HTR-8/SVneo (cell line): ENCODE measurements at regions not wholly inside any gene's neighbourhood (a gene's known extent, or its start where the extent isn't known, plus 50 kb on each side); places are given as distances from the start of the nearest gene placed in this dataset.
"Not testable (repeated sequence)": the region's sequence is repeated elsewhere in the genome, so short reads cannot be mapped to it uniquely, and the experiment has no call there.

Experiments
- DNase-seq: peaks from one replicate; pipeline ENCODE4 v3.0.0; 2011; ENCODE audit warnings: low spot score, mixed read lengths; ENCODE audit not compliant: insufficient read length
- FAIRE-seq: peaks from 2 replicates; lab custom pipeline; 2011; peaks lifted over from hg19 to GRCh38; lab: Jason Lieb, UNC

DNA sequence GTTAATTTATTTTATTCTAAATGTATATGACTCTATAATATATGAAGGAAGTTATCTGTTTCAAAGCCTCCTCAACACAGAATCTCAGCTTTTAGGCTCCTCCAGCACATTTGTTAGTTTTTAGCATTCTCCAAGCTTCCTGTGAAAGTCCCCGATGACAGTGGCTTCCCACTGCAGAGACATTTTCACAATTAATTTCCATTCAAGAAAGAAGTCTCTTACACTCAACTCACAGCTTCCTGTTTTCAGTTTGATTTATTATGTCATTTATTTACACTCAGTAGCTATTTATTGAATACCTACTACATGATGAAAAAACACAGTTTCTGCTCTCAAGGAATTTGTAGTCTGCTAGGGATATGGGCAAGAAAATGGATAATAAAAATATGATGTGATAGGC lies 2228.2 kb upstream of the WWC1 start:
- DNase-seq (no peak), FAIRE-seq (no peak)

GRCh38 chr5:166068547-166069335 lies 2222.7 kb upstream of the WWC1 start:
- DNase-seq (peak; percentile 25), FAIRE-seq (no peak)

DNA sequence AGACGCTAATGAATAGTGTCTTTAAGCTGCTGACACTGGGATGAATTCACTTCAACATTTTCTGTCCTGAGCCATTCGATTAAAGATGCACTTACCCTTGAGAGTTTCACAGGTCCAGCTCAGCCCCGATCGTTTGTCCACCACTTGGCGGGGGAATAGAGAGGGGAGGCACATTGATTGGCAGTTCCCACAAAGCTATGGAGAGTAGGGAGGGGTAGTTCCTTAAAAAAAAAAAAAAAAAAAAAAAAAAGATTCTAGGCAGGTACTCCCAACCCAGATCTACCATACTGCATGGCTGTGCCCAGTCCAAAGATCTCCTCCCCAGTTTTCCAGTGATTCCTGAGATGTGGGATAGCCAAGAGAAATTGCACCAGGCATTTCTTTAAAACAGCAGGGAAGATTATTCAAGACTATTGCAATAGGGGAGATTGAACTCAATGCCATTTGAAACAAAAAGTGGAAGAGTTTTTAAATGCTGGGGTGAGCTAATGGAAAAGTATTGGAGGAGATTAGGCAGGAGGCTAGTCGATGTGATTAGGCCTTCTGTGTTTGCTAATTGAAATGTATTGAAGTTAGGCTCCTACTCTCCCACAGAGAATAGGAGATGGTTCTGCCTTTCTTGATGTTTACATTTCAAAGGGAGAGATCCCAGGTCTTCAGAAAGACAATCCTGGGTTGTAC lies 2217.4 kb upstream of the WWC1 start:
- FAIRE-seq = no peak

GRCh38 chr5:166074582-166075481 lies 2216.6 kb upstream of the WWC1 start:
- no peak for FAIRE-seq
- DNase-seq = no peak

More for the DNA sequence above, 2217.4 kb upstream of the WWC1 start:
- DNase-seq = no peak

DNA sequence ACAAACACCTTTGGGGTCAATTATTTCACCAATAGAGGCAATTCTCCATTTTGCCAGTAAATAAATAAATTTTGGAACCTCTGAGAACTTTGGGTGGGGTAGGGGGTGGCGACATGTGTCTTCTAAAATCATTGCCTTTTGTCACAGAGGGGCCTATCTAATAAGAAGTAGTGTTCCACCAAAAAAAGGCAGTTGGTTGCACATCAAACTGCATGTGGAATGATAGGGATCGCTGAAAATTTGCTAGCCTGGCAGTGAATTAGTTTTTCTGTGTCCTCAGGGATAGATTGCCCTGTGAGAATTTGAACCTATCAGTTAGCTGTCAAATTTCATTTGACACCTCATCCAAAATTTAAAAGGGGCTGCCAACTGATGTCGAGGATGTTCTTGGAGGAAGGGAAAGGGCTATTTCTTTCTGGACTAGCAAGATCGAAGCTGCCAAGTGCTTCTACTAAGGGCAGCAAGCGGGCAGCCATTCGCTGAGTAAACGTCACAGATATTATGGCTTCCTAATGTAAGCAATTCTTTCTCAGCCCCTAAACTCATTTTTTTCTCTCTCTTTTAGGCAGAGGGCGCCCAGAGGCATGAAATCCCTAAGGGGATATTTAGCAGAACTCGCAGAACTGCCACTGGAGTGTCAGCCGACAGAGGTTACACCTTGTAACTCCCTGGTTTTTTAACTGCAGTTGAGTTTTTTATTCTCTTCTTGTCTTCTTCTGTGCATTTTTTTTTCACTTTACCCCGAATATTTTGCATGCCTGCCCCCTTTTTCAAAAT lies 2208.1 kb upstream of the WWC1 start:
- FAIRE-seq = no peak
- no peak for DNase-seq

- DNase-seq = no peak
- no peak for FAIRE-seq
These were observed 2204.9 kb upstream of the WWC1 start for GRCh38 chr5:166086568-166086967.

DNA sequence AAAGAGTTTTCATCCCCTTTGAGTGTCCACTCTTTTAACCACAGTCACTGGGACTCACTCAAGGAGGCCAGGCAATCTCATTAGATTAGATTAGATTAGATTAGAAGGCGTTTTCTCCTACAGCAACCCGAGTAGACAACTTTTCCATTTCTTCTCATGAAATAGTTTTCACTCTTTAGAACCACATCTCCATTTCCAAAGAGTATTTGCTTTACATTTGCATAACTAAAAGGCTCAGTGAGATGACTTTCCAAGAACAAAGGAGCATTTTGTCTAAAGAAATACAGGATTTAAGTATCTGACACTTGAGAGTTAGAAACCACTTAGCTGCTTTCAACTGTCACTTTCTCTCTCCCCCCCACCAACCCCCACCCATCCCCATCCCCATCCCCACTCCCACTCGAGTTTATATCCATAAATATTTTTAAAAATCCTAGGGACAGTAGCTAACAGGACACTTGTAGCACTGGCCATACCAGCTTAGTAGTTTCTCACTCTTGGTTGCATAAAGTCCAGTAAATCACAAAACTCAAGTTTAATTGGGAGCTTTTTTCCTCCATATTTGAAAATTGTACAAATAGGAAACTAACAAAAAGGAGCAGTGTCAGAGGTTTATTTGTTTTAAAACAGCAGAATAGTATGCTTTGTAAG lies 2202.9 kb upstream of the WWC1 start:
- no peak for DNase-seq
- FAIRE-seq = no peak

DNA sequence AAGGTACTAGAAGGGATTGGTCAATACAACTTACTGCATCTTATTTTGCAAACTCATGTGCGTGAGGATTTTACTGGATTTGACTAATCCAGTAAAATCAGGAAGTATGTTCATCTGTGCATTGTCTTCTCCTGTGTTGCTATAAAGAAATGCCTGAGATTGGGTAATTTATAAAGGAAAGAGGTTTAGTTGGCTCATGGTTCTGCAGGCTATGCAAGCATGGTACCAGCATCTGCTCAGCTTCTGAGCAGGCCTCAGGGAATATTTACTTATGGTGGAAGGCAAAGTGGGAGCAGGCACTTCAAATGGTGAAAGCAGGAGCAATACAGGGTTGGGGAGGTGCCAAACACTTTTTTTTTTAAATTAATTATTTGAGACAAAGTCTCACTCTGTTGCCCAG lies 2199.5 kb upstream of the WWC1 start:
- no peak for FAIRE-seq
- no peak for DNase-seq

- DNase-seq (no peak), FAIRE-seq (no peak)
These were observed 2198.1 kb upstream of the WWC1 start for GRCh38 chr5:166093312-166093711.

DNA sequence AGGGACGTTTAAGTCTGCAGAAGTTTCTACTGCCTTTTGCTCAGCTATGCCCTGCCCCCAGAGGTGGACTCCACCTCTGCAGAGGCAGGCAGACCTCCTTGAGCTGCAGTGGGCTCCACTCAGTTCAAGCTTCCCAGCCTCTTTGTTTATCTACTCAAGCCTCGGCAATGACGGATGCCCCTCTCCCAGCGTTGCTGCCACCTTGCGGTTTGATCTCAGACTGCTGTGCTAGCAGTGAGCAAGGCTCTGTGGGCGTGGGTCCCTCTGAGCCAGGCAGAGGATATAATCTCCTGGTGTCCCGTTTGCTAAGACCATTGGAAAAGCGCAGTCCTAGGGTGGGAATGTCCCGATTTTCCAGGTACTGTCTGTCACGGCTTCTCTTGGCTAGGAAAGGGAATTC lies 2188.5 kb upstream of the WWC1 start:
- no peak for FAIRE-seq
- DNase-seq = no peak

GRCh38 chr5:166111021-166111420 lies 2180.4 kb upstream of the WWC1 start:
- DNase-seq = no peak
- no peak for FAIRE-seq

DNA sequence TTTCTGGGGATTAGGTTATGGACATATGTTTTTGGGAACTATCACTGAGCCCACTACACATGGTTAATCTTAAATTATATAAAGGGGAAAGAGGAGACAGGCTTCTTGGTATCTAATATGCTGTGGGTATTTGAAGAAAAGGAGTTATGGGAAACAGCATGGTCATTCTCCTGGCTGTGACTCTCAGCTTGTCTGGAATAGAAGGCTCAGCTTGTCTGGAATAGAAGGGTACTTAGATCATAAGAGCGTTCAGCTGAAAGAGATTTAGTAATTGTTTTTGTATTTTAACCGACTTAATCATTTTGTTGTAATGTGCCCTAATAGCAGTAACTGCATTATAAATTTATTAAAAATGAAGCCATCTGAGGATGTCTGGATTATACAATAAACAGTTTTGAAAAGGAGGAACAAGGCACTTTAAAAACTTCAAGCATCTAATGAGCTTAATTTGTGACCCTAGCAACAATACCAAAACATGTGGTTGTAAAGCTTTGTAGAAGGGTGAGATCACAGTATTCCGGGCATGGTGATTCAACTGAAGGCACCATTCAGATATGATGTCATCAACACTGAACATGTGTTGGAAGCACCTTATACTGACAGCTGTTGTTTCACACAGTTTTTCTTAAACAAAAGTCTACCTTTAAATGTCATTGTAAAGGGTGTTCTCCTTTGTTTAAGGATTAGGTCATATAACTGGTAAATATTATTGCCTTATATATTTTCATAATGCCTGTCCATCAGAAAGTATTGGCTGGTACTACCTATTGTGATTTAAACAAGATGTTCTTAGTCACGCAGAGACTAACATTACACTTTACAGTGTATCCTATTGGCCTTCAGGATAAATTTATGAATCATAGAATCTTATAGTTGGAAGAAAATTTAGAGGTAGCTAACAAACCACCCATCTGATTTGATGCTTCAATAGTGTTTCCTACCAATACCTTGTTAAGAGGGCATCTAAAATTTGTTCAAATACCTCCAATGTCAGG lies 2174.1 kb upstream of the WWC1 start:
- no peak for FAIRE-seq
- no peak for DNase-seq

- FAIRE-seq (no peak), DNase-seq (no peak)
These were observed 2171.9 kb upstream of the WWC1 start for GRCh38 chr5:166119506-166119905.

DNA sequence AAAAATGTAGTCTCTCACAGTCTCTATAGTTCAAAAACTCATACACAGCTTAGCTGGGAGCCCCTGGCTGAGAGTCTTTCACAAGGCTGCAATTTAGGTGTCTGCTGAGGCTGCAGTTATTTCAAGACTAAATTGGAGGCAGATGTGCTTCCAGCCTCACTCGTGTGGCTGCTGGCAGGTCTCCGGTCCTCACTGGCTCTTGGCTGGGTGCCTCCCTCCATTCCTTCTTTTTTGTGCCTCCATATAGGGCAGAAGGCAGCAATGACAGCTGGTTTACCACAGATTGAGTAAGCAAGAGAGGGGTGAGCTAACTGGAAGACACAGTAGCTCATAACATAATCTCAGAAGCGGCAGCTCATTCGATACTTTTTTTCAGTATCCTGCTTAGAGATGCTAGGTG lies 2167.7 kb upstream of the WWC1 start:
- no peak for FAIRE-seq
- DNase-seq = no peak

- no peak for DNase-seq
- no peak for FAIRE-seq
These were observed 2163.5 kb upstream of the WWC1 start for GRCh38 chr5:166127766-166128570.

DNA sequence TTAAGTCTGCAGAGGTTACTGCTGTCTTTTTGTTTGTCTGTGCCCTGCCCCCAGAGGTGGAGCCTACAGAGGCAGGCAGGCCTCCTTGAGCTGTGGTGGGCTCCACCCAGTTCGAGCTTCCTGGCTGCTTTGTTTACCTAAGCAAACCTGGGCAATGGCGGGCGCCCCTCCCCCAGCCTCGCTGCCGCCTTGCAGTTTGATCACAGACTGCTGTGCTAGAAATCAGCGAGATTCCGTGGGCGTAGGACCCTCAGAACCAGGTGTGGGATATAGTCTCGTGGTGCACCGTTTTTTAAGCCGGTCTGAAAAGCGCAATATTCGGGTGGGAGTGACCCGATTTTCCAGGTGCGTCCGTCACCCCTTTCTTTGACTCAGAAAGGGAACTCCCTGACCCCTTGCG lies 2146.3 kb upstream of the WWC1 start:
- DNase-seq = not testable (repeated sequence)

DNA sequence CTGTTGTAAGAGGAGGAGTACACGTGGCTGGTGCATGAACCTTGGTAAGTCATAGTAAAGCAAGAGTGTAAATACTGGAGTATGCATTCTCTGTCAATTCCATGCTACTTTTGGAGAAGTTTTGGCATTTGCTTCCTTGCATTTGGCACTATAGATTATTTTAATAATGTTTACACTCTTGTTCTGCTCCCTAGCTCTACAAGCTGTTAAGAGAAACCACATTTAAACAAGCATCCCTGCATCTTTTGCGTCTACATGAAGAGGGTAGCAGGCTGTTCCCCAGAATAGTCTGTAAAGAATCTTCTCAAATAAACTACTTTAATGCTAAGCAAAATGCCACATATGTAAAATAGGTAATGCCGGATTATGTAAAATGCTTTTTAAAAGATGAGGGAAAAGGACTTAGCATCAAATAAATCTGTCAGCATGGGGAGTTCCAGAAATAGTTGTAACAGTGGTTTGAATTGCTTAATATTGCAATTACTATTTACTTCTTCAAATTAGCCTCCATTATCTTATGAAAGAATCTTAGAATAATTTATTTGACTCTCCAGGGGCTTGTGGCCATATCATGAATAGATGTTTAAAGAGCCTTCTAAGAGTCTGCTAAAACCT lies 2127.3 kb upstream of the WWC1 start:
- FAIRE-seq (no peak), DNase-seq (no peak)

More for the DNA sequence above, 2146.3 kb upstream of the WWC1 start:
- FAIRE-seq = not testable (repeated sequence)
